ENCODE measurements at regions not wholly inside any gene's neighbourhood (a gene's known extent, or its start where the extent isn't known, plus 50 kb on each side); places are given as distances from the start of the nearest gene placed in this dataset.

DNA sequence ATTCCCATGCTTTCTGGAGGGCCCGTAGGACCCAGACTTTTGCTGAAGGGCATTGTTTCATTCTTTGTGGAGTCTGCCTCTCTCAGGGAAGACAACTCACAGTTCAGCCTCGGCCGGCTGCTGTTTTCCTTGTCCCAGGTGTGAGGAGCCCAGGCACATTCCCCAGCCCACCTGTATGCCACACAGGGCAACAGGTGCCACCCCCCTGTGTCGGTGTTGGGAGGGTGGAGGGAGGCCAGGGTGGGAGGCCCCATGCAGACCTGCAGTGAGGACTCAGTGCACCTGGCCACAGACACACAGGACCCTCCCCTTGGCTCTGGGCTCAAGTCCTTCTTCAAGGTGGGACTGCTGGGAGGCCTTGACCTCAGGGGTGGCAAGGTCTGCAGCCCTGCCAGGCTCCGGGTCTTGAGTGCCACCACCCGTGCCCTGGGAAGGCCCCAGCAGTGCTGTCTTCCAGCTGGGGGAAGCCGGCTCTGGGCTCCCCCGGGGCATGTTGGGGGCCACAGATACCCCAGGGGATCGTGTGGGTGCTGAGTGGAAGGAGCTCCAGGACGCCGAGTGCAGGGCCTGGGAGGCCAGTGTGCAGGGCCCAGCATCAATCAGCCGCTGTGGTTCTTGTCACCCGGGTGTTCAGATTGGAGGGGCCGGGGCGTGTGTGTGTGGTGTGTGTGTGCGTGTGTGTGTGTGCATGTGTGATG lies 1286.1 kb downstream of the BRD1 start:
- DNase-seq (ENCODE audit: low spot score) (no peak), ATAC-seq (no peak)
- Histone ChIP-seq H3K4me3 (no peak overlapping the region), H3K9me2 (ENCODE audit: insufficient read depth) (no peaks in the 10 kb centered on the region), H3K36me3 (ENCODE audit: insufficient read depth) (no peaks in the 10 kb centered on the region), H3K4me2 (no peak overlapping the region), H3F3A (replicated peaks; ENCODE audit: low read depth) (no peaks in the 10 kb centered on the region), H2AFZ (no peak overlapping the region), H3K4me1 (ENCODE audit: insufficient read depth) (no peaks in the 10 kb centered on the region), H4K20me1 (replicated peaks; ENCODE audit: insufficient read depth) (no peaks in the 10 kb centered on the region), H3K27me3 (ENCODE audit: insufficient read depth) (no peaks in the 10 kb centered on the region), H3K79me2 (replicated peaks; ENCODE audit: insufficient read depth) (no peaks in the 10 kb centered on the region), H3K27ac (ENCODE audit: low read depth) (no peak overlapping the region)
- no peaks in the 10 kb centered on the region for H3K9me3 Mint-ChIP-seq
- no peak overlapping the region for H3K4me3 Mint-ChIP-seq
- peaks cover under 1% of the 10 kb centered on the region; the same call in 2 of the 3 replicates for H3K4me1 Mint-ChIP-seq
- TF ChIP-seq CREB1 (CRISPR knock-in tag; IDR thresholded peaks at IDR 0.05; ENCODE audit: low read depth) (no peak), JUNB (IDR thresholded peaks at IDR 0.05; ENCODE audit: unreplicated experiment) (no peak), ZNF114 (CRISPR knock-in tag; IDR thresholded peaks at IDR 0.05) (no peak), ZNF331 (CRISPR knock-in tag; IDR thresholded peaks at IDR 0.05; ENCODE audit: low read depth) (no peak), EZH2phosphoT487 (IDR thresholded peaks at IDR 0.05; ENCODE audit: unreplicated experiment) (no peak), STAT1 (IDR thresholded peaks at IDR 0.05; ENCODE audit: unreplicated experiment) (no peak), NANOG (IDR thresholded peaks at IDR 0.05; ENCODE audit: borderline replicate concordance) (no peak), EZH2 (IDR thresholded peaks at IDR 0.05; ENCODE audit: low read depth, unreplicated experiment) (no peak)
- TF ChIP-seq, protein P1, sequence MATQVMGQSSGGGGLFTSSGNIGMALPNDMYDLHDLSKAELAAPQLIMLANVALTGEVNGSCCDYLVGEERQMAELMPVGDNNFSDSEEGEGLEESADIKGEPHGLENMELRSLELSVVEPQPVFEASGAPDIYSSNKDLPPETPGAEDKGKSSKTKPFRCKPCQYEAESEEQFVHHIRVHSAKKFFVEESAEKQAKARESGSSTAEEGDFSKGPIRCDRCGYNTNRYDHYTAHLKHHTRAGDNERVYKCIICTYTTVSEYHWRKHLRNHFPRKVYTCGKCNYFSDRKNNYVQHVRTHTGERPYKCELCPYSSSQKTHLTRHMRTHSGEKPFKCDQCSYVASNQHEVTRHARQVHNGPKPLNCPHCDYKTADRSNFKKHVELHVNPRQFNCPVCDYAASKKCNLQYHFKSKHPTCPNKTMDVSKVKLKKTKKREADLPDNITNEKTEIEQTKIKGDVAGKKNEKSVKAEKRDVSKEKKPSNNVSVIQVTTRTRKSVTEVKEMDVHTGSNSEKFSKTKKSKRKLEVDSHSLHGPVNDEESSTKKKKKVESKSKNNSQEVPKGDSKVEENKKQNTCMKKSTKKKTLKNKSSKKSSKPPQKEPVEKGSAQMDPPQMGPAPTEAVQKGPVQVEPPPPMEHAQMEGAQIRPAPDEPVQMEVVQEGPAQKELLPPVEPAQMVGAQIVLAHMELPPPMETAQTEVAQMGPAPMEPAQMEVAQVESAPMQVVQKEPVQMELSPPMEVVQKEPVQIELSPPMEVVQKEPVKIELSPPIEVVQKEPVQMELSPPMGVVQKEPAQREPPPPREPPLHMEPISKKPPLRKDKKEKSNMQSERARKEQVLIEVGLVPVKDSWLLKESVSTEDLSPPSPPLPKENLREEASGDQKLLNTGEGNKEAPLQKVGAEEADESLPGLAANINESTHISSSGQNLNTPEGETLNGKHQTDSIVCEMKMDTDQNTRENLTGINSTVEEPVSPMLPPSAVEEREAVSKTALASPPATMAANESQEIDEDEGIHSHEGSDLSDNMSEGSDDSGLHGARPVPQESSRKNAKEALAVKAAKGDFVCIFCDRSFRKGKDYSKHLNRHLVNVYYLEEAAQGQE (IDR thresholded peaks at IDR 0.05; ENCODE audit: unreplicated experiment), result no peak
- TF ChIP-seq, protein P2, sequence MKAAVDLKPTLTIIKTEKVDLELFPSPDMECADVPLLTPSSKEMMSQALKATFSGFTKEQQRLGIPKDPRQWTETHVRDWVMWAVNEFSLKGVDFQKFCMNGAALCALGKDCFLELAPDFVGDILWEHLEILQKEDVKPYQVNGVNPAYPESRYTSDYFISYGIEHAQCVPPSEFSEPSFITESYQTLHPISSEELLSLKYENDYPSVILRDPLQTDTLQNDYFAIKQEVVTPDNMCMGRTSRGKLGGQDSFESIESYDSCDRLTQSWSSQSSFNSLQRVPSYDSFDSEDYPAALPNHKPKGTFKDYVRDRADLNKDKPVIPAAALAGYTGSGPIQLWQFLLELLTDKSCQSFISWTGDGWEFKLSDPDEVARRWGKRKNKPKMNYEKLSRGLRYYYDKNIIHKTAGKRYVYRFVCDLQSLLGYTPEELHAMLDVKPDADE (IDR thresholded peaks at IDR 0.05), result no peak
- TF ChIP-seq, protein P3, sequence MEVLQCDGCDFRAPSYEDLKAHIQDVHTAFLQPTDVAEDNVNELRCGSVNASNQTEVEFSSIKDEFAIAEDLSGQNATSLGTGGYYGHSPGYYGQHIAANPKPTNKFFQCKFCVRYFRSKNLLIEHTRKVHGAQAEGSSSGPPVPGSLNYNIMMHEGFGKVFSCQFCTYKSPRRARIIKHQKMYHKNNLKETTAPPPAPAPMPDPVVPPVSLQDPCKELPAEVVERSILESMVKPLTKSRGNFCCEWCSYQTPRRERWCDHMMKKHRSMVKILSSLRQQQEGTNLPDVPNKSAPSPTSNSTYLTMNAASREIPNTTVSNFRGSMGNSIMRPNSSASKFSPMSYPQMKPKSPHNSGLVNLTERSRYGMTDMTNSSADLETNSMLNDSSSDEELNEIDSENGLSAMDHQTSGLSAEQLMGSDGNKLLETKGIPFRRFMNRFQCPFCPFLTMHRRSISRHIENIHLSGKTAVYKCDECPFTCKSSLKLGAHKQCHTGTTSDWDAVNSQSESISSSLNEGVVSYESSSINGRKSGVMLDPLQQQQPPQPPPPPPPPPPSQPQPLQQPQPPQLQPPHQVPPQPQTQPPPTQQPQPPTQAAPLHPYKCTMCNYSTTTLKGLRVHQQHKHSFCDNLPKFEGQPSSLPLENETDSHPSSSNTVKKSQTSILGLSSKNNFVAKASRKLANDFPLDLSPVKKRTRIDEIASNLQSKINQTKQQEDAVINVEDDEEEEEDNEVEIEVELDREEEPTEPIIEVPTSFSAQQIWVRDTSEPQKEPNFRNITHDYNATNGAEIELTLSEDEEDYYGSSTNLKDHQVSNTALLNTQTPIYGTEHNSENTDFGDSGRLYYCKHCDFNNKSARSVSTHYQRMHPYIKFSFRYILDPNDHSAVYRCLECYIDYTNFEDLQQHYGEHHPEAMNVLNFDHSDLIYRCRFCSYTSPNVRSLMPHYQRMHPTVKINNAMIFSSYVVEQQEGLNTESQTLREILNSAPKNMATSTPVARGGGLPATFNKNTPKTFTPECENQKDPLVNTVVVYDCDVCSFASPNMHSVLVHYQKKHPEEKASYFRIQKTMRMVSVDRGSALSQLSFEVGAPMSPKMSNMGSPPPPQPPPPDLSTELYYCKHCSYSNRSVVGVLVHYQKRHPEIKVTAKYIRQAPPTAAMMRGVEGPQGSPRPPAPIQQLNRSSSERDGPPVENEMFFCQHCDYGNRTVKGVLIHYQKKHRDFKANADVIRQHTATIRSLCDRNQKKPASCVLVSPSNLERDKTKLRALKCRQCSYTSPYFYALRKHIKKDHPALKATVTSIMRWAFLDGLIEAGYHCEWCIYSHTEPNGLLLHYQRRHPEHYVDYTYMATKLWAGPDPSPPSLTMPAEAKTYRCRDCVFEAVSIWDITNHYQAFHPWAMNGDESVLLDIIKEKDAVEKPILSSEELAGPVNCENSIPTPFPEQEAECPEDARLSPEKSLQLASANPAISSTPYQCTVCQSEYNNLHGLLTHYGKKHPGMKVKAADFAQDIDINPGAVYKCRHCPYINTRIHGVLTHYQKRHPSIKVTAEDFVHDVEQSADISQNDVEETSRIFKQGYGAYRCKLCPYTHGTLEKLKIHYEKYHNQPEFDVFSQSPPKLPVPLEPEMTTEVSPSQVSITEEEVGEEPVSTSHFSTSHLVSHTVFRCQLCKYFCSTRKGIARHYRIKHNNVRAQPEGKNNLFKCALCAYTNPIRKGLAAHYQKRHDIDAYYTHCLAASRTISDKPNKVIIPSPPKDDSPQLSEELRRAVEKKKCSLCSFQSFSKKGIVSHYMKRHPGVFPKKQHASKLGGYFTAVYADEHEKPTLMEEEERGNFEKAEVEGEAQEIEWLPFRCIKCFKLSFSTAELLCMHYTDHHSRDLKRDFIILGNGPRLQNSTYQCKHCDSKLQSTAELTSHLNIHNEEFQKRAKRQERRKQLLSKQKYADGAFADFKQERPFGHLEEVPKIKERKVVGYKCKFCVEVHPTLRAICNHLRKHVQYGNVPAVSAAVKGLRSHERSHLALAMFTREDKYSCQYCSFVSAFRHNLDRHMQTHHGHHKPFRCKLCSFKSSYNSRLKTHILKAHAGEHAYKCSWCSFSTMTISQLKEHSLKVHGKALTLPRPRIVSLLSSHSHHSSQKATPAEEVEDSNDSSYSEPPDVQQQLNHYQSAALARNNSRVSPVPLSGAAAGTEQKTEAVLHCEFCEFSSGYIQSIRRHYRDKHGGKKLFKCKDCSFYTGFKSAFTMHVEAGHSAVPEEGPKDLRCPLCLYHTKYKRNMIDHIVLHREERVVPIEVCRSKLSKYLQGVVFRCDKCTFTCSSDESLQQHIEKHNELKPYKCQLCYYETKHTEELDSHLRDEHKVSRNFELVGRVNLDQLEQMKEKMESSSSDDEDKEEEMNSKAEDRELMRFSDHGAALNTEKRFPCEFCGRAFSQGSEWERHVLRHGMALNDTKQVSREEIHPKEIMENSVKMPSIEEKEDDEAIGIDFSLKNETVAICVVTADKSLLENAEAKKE (CRISPR knock-in tag; IDR thresholded peaks at IDR 0.05), result no peak
- TF ChIP-seq, protein P4, sequence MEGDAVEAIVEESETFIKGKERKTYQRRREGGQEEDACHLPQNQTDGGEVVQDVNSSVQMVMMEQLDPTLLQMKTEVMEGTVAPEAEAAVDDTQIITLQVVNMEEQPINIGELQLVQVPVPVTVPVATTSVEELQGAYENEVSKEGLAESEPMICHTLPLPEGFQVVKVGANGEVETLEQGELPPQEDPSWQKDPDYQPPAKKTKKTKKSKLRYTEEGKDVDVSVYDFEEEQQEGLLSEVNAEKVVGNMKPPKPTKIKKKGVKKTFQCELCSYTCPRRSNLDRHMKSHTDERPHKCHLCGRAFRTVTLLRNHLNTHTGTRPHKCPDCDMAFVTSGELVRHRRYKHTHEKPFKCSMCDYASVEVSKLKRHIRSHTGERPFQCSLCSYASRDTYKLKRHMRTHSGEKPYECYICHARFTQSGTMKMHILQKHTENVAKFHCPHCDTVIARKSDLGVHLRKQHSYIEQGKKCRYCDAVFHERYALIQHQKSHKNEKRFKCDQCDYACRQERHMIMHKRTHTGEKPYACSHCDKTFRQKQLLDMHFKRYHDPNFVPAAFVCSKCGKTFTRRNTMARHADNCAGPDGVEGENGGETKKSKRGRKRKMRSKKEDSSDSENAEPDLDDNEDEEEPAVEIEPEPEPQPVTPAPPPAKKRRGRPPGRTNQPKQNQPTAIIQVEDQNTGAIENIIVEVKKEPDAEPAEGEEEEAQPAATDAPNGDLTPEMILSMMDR (conservative IDR thresholded peaks at IDR 0.05; ENCODE audit: low read depth in 2 of 2), result no peak
- H3K27me3 Mint-ChIP-seq (ENCODE audit: insufficient read depth, low read depth, poor library complexity), result peaks cover 10% of the 10 kb centered on the region
- H3K36me3 Mint-ChIP-seq (ENCODE audit: low read depth), result no peaks in the 10 kb centered on the region; the same call in 2 of the 3 replicates
- no peak overlapping the region for H3K27ac Mint-ChIP-seq

Measured in GM23338 (cell line).